H9 (cell line): ENCODE measurements at regions not wholly inside any gene's neighbourhood (a gene's known extent, or its start where the extent isn't known, plus 50 kb on each side); places are given as distances from the start of the nearest gene placed in this dataset.

Source experiments
- DNase-seq: peaks from one replicate; pipeline ENCODE4 v3.0.0-alpha.2; 2017
- H2AFZ ChIP-seq: one replicate; pipeline ENCODE4 v1.6.1; 2013; ENCODE audit warnings: mild to moderate bottlenecking, low read length, control low read depth, moderate library complexity
- H2AK5ac ChIP-seq: 2 replicates; pipeline ENCODE4 v1.6.1; 2013; ENCODE audit warnings: low read length, control low read depth, mixed read lengths; ENCODE audit not compliant: insufficient read length
- H2BK120ac ChIP-seq: one replicate; pipeline ENCODE4 v1.6.1; 2013; ENCODE audit warnings: low read depth, mild to moderate bottlenecking, low read length, control low read depth, inconsistent platforms; ENCODE audit not compliant: poor library complexity, severe bottlenecking
- H2BK12ac ChIP-seq: 2 replicates; pipeline ENCODE4 v1.6.1; 2013; ENCODE audit warnings: low read length, control low read depth, mixed read lengths, low read depth; ENCODE audit not compliant: insufficient read length
- H2BK15ac ChIP-seq: 2 replicates; pipeline ENCODE4 v1.6.1; 2013; ENCODE audit warnings: low read depth, low read length, control low read depth
- H2BK20ac ChIP-seq: one replicate; pipeline ENCODE4 v1.6.1; 2013; ENCODE audit warnings: low read depth, mild to moderate bottlenecking, low read length, control low read depth, inconsistent platforms; ENCODE audit not compliant: poor library complexity, severe bottlenecking
- H2BK5ac ChIP-seq: 2 replicates; pipeline ENCODE4 v1.6.1; 2013; ENCODE audit warnings: low read length, control low read depth, mixed read lengths; ENCODE audit not compliant: insufficient read length
- H3K14ac ChIP-seq: 2 replicates; pipeline ENCODE4 v1.6.1; 2013; ENCODE audit warnings: low read length, control low read depth; ENCODE audit not compliant: insufficient read depth
- H3K18ac ChIP-seq: 2 replicates; pipeline ENCODE4 v1.6.1; 2013; ENCODE audit warnings: low read depth, mild to moderate bottlenecking, mixed read lengths, low read length, control low read depth; ENCODE audit not compliant: insufficient read length
- H3K23ac ChIP-seq: 2 replicates; pipeline ENCODE4 v1.6.1; 2013; ENCODE audit warnings: low read length, control low read depth, mixed read lengths, low read depth; ENCODE audit not compliant: insufficient read length
- H3K23me2 ChIP-seq: 2 replicates; pipeline ENCODE4 v1.6.1; 2013; ENCODE audit warnings: low read depth, mild to moderate bottlenecking, mixed read lengths, low read length, control low read depth; ENCODE audit not compliant: insufficient read length, poor library complexity, severe bottlenecking
- H3K27ac ChIP-seq: 2 replicates; pipeline ENCODE4 v1.5.1; 2013; ENCODE audit warnings: low read length, control low read depth, mixed read lengths, low read depth; ENCODE audit not compliant: insufficient read length
- H3K27me3 ChIP-seq: 2 replicates; pipeline ENCODE4 v1.6.1; 2013; ENCODE audit warnings: low read length, control low read depth, inconsistent platforms; ENCODE audit not compliant: insufficient read depth
- H3K4ac ChIP-seq: 2 replicates; pipeline ENCODE4 v1.6.1; 2013; ENCODE audit warnings: low read depth, mild to moderate bottlenecking, control low read depth, inconsistent platforms, low read length, moderate library complexity
- H3K4me1 ChIP-seq: 2 replicates; pipeline ENCODE4 v1.6.1; 2013; ENCODE audit warnings: low read length, control low read depth, inconsistent platforms; ENCODE audit not compliant: insufficient read depth
- H3K4me2 ChIP-seq: 2 replicates; pipeline ENCODE4 v1.6.1; 2013; ENCODE audit warnings: low read length, control low read depth, mixed read lengths; ENCODE audit not compliant: insufficient read length, insufficient read depth
- H3K56ac ChIP-seq: 2 replicates; pipeline ENCODE4 v1.6.1; 2013; ENCODE audit warnings: low read depth, mild to moderate bottlenecking, mixed read lengths, low read length, control low read depth; ENCODE audit not compliant: insufficient read length
- H3K79me1 ChIP-seq: 2 replicates; pipeline ENCODE4 v1.6.1; 2013; ENCODE audit warnings: low read depth, mild to moderate bottlenecking, moderate library complexity, low read length, control low read depth, inconsistent platforms; ENCODE audit not compliant: insufficient read depth, poor library complexity, severe bottlenecking
- H3K79me2 ChIP-seq: 2 replicates; pipeline ENCODE4 v1.6.1; 2013; ENCODE audit warnings: low read length, control low read depth, inconsistent platforms; ENCODE audit not compliant: insufficient read depth
- H3K9ac ChIP-seq: 2 replicates; pipeline ENCODE4 v1.6.1; 2013; ENCODE audit warnings: low read length, control low read depth, mixed read lengths; ENCODE audit not compliant: insufficient read length; ENCODE audit errors: extremely low read depth
- H3K9me3 ChIP-seq: one replicate; pipeline ENCODE4 v1.6.1; 2013; ENCODE audit warnings: low read depth, low read length, inconsistent platforms; ENCODE audit not compliant: control insufficient read depth
- H3T11ph ChIP-seq: one replicate; pipeline ENCODE4 v1.6.1; 2013; ENCODE audit warnings: mild to moderate bottlenecking, low read length, control low read depth, inconsistent platforms
- H4K20me1 ChIP-seq: one replicate; pipeline ENCODE4 v1.6.1; 2013; ENCODE audit not compliant: control insufficient read depth, insufficient read length, insufficient read depth
- H4K5ac ChIP-seq: 2 replicates; pipeline ENCODE4 v1.6.1; 2013; ENCODE audit warnings: low read depth, mild to moderate bottlenecking, mixed read lengths, low read length, control low read depth; ENCODE audit not compliant: insufficient read length
- H4K8ac ChIP-seq: replicated peaks from 2 replicates; pipeline ENCODE4 v1.6.1; 2013; ENCODE audit warnings: low read length, control low read depth, mixed read lengths, low read depth; ENCODE audit not compliant: insufficient read length
- H4K91ac ChIP-seq: 2 replicates; pipeline ENCODE4 v1.6.1; 2013; ENCODE audit warnings: low read depth, mild to moderate bottlenecking, moderate library complexity, mixed read lengths, low read length, control low read depth; ENCODE audit not compliant: insufficient read length
- H3K27ac Mint-ChIP-seq, 3 experiments: 2 replicates in 2 of 3; 3 replicates in 1 of 3; pipeline ENCODE4 v1.8.0; 2020 to 2021; ENCODE audit warnings: mixed read lengths in 3 of 3, mild to moderate bottlenecking in 1 of 3, moderate library complexity in 1 of 3
- H3K27me3 Mint-ChIP-seq: 2 replicates; pipeline ENCODE4 v1.8.0; 2021; ENCODE audit warnings: low read depth, mild to moderate bottlenecking, moderate library complexity, mixed read lengths
- H3K36me3 Mint-ChIP-seq, 3 experiments: 2 replicates in 2 of 3; 3 replicates in 1 of 3; pipeline ENCODE4 v1.8.0; 2020 to 2021; ENCODE audit warnings: low read depth in 3 of 3, mixed read lengths in 3 of 3; ENCODE audit not compliant: insufficient read depth in 1 of 3
- H3K4me1 Mint-ChIP-seq, 2 experiments: 2 replicates each; pipeline ENCODE4 v1.8.0; 2020; ENCODE audit warnings: mixed read lengths in 2 of 2
- H3K4me3 Mint-ChIP-seq, 2 experiments: 2 replicates in 1 of 2; 3 replicates in 1 of 2; pipeline ENCODE4 v1.8.0; 2020 to 2021; ENCODE audit warnings: mild to moderate bottlenecking in 2 of 2, mixed read lengths in 2 of 2, moderate library complexity in 1 of 2
- H3K9me3 Mint-ChIP-seq, 2 experiments: 2 replicates in 1 of 2; 3 replicates in 1 of 2; pipeline ENCODE4 v1.8.0; 2020; ENCODE audit warnings: mild to moderate bottlenecking in 2 of 2, mixed read lengths in 2 of 2, moderate library complexity in 1 of 2
- CTCF ChIP-seq: fragments of 200-600 bp; sonication (generic); conservative IDR thresholded peaks from 3 replicates; pipeline ENCODE4 v1.8.0; 2021; ENCODE audit warnings: antibody characterized with exemption, mild to moderate bottlenecking
- WGBS: extraction: QIAGEN DNeasy Blood & Tissue Kit; methylation state at CpG from one replicate; pipeline ENCODE4 v1.1.7; 2013; ENCODE audit warnings: missing lambda C conversion rate, low lambda C conversion rate, mixed read lengths; ENCODE audit not compliant: insufficient read length; ENCODE audit errors: extremely low coverage; 5-methylcytosine and 5-hydroxymethylcytosine counted together

- Histone ChIP-seq H3K18ac (no peak overlapping the region), H2AFZ (no peak overlapping the region), H2BK5ac (no peak overlapping the region), H2BK12ac (no peak overlapping the region), H3K56ac (no peak overlapping the region), H3K9me3 (no peaks in the 10 kb centered on the region), H3K23ac (no peak overlapping the region), H2AK5ac (no peak overlapping the region), H2BK20ac (no peak overlapping the region), H3K27ac (no peak overlapping the region), H3K23me2 (no peaks in the 10 kb centered on the region), H3K4ac (no peak overlapping the region), H3T11ph (no peak overlapping the region), H3K27me3 (no peaks in the 10 kb centered on the region), H3K14ac (no peak overlapping the region), H3K4me1 (no peaks in the 10 kb centered on the region), H4K5ac (no peak overlapping the region), H2BK120ac (no peak overlapping the region), H4K20me1 (no peaks in the 10 kb centered on the region), H3K4me2 (no peak overlapping the region), H3K79me1 (no peaks in the 10 kb centered on the region), H4K91ac (no peak overlapping the region), H4K8ac (no peak overlapping the region), H2BK15ac (no peak overlapping the region), H3K79me2 (no peaks in the 10 kb centered on the region), H3K9ac (no peak overlapping the region)
- WGBS = no CpG with 5 or more reads among the region's 5 CpGs
- no peak overlapping the region for H3K4me3 Mint-ChIP-seq
- H3K27me3 Mint-ChIP-seq = no peaks in the 10 kb centered on the region
- no peak for DNase-seq
- H3K9me3 Mint-ChIP-seq = peaks cover 19 to 22% of the 10 kb centered on the region in 2 experiments
- no peak for TF ChIP-seq CTCF
- H3K4me1 Mint-ChIP-seq = peaks cover 0 to 3% of the 10 kb centered on the region in 2 experiments; a peak in 1 of 4 replicates
- peaks cover 0 to 18% (median 6%) of the 10 kb centered on the region in 3 experiments; a peak in 4 of 7 replicates for H3K36me3 Mint-ChIP-seq
- no peak overlapping the region for H3K27ac Mint-ChIP-seq
Observed at GRCh38 chr7:46294381-46294780, 373.3 kb upstream of the IGFBP3 start.
